Endothelial cell (in vitro differentiated cells): ENCODE measurements at regions not wholly inside any gene's neighbourhood (a gene's known extent, or its start where the extent isn't known, plus 50 kb on each side); places are given as distances from the start of the nearest gene placed in this dataset.

ENCODE experiments used
- DNase-seq: peaks from one replicate; pipeline ENCODE4 v3.0.0; 2021; ENCODE audit warnings: low spot score
- H3K27ac Mint-ChIP-seq: one replicate; pipeline ENCODE4 v1.8.0; 2021; ENCODE audit warnings: mixed read lengths, inconsistent platforms; ENCODE audit not compliant: unreplicated experiment
- H3K27me3 Mint-ChIP-seq: one replicate; pipeline ENCODE4 v1.8.0; 2021; ENCODE audit warnings: mild to moderate bottlenecking, moderate library complexity, mixed read lengths, inconsistent platforms; ENCODE audit not compliant: unreplicated experiment
- H3K36me3 Mint-ChIP-seq: one replicate; pipeline ENCODE4 v1.8.0; 2021; ENCODE audit warnings: mild to moderate bottlenecking, low read depth, mixed read lengths, inconsistent platforms; ENCODE audit not compliant: unreplicated experiment
- H3K4me1 Mint-ChIP-seq: one replicate; pipeline ENCODE4 v1.8.0; 2021; ENCODE audit warnings: mild to moderate bottlenecking, mixed read lengths, inconsistent platforms; ENCODE audit not compliant: unreplicated experiment
- H3K4me3 Mint-ChIP-seq: one replicate; pipeline ENCODE4 v1.8.0; 2021; ENCODE audit warnings: mild to moderate bottlenecking, mixed read lengths, inconsistent platforms; ENCODE audit not compliant: unreplicated experiment
- H3K9me3 Mint-ChIP-seq: one replicate; pipeline ENCODE4 v1.8.0; 2021; ENCODE audit warnings: mixed read lengths, inconsistent platforms; ENCODE audit not compliant: unreplicated experiment
- CTCF ChIP-seq: fragments of 200-600 bp; sonication (generic); IDR thresholded peaks from one replicate; pipeline ENCODE4 v1.5.0; 2021; ENCODE audit warnings: antibody characterized with exemption; ENCODE audit not compliant: unreplicated experiment

- Mint-ChIP-seq H3K27ac (no peak overlapping the region), H3K4me1 (no peaks in the 10 kb centered on the region), H3K27me3 (peaks cover 2% of the 10 kb centered on the region), H3K36me3 (no peaks in the 10 kb centered on the region), H3K9me3 (peaks cover 8% of the 10 kb centered on the region), H3K4me3 (no peak overlapping the region)
- TF ChIP-seq CTCF, result no peak
- DNase-seq, result no peak
Observed at GRCh38 chr2:5253263-5253662, 438.9 kb upstream of the SOX11 start.

GRCh38 chr2:5254791-5255332 lies 437.3 kb upstream of the SOX11 start:
- no peak for DNase-seq
- no peaks in the 10 kb centered on the region for H3K4me1 Mint-ChIP-seq
- no peak overlapping the region for H3K27ac Mint-ChIP-seq
- H3K27me3 Mint-ChIP-seq, result peaks cover 2% of the 10 kb centered on the region
- no peak overlapping the region for H3K4me3 Mint-ChIP-seq
- peaks cover 8% of the 10 kb centered on the region for H3K9me3 Mint-ChIP-seq
- TF ChIP-seq CTCF, result no peak
- no peaks in the 10 kb centered on the region for H3K36me3 Mint-ChIP-seq

- no peaks in the 10 kb centered on the region for H3K36me3 Mint-ChIP-seq
Observed at GRCh38 chr2:5263291-5263690, 428.9 kb upstream of the SOX11 start.

GRCh38 chr2:5264361-5264760 lies 427.8 kb upstream of the SOX11 start:
- Mint-ChIP-seq H3K36me3 (no peaks in the 10 kb centered on the region), H3K4me3 (no peak overlapping the region), H3K9me3 (no peaks in the 10 kb centered on the region), H3K27me3 (no peaks in the 10 kb centered on the region), H3K27ac (no peak overlapping the region), H3K4me1 (no peaks in the 10 kb centered on the region)
- no peak for TF ChIP-seq CTCF
- DNase-seq, result no peak

More at GRCh38 chr2:5263291-5263690, 428.9 kb upstream of the SOX11 start:
- no peak for DNase-seq
- no peaks in the 10 kb centered on the region for H3K4me1 Mint-ChIP-seq
- no peaks in the 10 kb centered on the region for H3K9me3 Mint-ChIP-seq
- no peak for TF ChIP-seq CTCF
- H3K4me3 Mint-ChIP-seq, result no peak overlapping the region
- no peaks in the 10 kb centered on the region for H3K27me3 Mint-ChIP-seq
- H3K27ac Mint-ChIP-seq, result no peak overlapping the region

GRCh38 chr2:5285061-5285460 lies 407.1 kb upstream of the SOX11 start:
- no peaks in the 10 kb centered on the region for H3K36me3 Mint-ChIP-seq
- DNase-seq, result no peak
- no peaks in the 10 kb centered on the region for H3K4me1 Mint-ChIP-seq
- H3K4me3 Mint-ChIP-seq, result no peak overlapping the region
- no peaks in the 10 kb centered on the region for H3K27me3 Mint-ChIP-seq
- H3K27ac Mint-ChIP-seq, result no peak overlapping the region
- no peak for TF ChIP-seq CTCF
- H3K9me3 Mint-ChIP-seq, result no peaks in the 10 kb centered on the region
